GM12875 (cell line): ENCODE measurements at regions not wholly inside any gene's neighbourhood (a gene's known extent, or its start where the extent isn't known, plus 50 kb on each side); places are given as distances from the start of the nearest gene placed in this dataset.

Experiments
- H3K4me3 ChIP-seq: one replicate; pipeline ENCODE4 v1.5.1; 2011; ENCODE audit warnings: low read depth, low read length, control low read depth
- TF ChIP-seq, protein P1 (sequence below): IDR thresholded peaks from 2 replicates; pipeline ENCODE4 v1.5.1; 2011; ENCODE audit warnings: low read depth, mild to moderate bottlenecking, control low read depth, inconsistent platforms, low read length, moderate library complexity, borderline replicate concordance; ENCODE audit not compliant: insufficient read depth

DNA sequence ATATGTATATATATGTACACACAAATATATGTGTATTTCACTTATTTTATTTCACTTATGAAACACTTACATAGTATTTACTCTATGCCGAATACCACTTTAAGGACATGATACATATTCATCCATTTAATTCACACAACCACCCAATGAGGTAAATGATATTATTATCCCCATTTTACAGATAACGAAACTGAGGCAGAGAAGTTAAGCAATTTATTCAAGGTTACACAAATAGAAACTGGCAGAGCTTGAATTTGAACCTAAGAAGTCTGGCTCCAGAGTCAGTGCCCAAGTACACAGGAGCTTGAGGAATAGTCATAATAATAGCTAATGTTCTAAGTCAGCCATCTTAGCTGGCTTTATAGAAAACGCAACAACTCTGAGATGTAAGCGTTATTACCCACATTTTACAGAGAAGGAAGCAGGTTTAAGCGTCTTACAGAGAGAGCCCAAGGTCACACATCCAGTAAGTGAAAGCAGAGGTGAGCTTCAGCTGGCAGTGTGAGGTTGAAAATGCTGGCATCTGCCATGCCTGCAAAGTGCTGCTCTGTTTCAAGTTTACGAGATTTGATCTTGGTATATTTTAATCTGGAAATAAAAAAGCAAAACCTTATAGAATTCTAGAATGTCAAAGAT, 326.9 kb downstream of the LPIN1 start:
- H3K4me3 ChIP-seq = no peak overlapping the region
- TF ChIP-seq, protein P1, sequence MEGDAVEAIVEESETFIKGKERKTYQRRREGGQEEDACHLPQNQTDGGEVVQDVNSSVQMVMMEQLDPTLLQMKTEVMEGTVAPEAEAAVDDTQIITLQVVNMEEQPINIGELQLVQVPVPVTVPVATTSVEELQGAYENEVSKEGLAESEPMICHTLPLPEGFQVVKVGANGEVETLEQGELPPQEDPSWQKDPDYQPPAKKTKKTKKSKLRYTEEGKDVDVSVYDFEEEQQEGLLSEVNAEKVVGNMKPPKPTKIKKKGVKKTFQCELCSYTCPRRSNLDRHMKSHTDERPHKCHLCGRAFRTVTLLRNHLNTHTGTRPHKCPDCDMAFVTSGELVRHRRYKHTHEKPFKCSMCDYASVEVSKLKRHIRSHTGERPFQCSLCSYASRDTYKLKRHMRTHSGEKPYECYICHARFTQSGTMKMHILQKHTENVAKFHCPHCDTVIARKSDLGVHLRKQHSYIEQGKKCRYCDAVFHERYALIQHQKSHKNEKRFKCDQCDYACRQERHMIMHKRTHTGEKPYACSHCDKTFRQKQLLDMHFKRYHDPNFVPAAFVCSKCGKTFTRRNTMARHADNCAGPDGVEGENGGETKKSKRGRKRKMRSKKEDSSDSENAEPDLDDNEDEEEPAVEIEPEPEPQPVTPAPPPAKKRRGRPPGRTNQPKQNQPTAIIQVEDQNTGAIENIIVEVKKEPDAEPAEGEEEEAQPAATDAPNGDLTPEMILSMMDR = no peak

DNA sequence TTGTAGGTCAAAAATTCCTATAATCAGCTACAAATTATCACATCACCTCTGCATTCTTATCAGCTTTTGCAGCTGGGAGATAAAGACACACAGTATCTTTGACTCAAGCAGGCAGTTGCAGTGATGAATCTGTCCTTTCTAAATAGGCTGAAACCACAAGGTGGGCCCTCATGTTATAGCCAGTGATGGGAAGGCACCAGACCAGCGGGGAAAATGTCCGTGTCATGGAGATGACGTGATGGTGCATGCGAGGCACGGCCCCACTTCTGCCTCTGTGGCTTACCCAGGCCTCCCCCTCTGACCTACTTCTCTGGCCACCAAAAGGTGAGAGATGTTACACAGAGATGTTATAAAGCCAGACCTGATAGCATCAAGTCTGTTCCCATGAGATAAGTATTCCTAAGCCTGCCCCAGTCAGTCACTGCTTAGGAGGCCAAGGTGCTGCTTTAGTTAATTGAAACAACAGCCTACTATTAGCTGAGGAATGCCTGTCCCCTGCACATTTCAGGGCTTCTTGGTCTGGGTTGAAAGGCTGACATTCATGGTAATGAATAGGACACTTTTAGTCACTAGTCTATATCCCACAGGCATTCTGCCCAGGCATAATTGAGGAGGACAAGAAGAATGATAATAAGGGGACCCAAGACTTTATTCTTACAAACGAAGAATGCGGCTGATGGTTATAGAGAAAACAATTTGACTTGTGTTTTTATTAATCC, 327.9 kb downstream of the LPIN1 start:
- H3K4me3 ChIP-seq = no peak overlapping the region
- TF ChIP-seq, protein P1 = no peak

DNA sequence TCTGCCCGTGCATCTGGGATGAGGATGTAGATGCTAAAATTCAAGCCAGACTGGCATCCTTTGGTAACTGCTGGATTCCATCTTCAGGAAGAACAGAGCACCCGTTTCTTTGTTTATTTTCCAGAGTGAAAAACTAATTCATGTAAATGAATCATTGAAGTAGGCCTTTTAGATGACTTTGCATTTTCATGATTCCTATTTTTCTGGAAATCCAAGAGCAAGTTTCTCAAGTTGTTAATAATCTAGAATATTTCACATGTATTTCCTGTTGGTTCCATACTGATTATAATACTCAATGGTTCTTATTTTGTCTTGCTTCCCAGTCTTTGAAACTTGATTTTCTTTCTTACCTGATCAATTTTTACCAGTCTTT, 328.4 kb downstream of the LPIN1 start:
- H3K4me3 ChIP-seq = no peak overlapping the region
- TF ChIP-seq, protein P1 = no peak

DNA sequence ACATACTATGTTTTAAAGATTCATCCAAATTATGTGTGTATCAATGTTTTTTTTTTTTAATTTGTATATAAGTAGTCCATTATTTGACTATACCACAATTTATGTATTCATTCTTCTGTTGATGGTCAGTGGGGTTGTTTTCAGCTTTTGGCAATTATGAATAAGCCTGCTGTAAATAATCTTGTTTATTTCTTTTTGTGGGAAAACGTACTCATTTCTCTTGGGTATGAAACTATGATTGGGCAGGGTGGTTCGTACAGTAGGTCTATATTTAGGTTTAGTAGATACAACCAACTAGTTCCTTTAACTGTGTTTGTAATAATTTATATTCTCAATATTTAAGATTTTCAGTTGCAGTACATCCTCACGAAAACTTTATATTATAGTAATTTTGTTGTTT, 329.2 kb downstream of the LPIN1 start:
- TF ChIP-seq, protein P1 = no peak
- H3K4me3 ChIP-seq = no peak overlapping the region

DNA sequence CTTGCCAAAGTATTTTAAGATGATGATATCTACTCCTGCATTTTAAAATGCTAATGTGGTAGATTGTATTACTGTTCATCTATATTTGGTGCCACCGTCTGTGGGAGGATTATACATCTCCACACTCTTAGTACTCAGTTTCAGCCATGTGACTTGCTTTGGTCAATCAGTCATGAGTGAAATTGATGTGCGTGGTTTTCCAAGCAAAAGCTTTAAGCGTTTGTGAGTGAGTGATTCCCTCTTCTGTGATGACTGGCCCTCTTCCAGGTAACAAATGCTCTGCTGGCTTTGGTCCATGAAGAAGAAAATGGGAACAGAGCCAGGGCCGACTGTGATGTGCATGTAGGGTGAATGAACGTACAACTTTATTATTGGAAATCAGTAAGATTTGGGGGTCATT, 330.4 kb downstream of the LPIN1 start:
- TF ChIP-seq, protein P1 = no peak
- H3K4me3 ChIP-seq = no peak overlapping the region

DNA sequence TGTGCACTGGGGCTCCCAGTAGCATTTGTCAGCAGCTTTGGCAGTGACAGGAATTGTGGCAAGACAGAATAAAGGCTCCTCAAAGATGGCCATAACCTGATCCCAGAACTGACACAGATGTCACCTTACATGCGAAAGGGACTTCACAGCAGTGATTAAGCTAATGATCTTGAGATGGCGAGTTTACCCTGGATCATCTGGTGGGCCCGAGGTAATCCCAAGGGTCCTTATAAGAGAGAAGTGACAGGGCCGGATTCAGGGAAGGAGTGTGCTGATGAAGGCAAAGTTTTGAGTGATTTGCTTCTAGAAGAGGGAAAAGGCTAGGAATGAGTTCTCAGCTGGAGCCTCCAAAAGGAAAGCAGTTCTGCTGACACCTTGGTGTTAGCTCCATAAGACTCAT, 333.9 kb downstream of the LPIN1 start:
- no peak overlapping the region for H3K4me3 ChIP-seq
- TF ChIP-seq, protein P1 = no peak
